HCT116 (cell line): ENCODE measurements at regions not wholly inside any gene's neighbourhood (a gene's known extent, or its start where the extent isn't known, plus 50 kb on each side); places are given as distances from the start of the nearest gene placed in this dataset.

ENCODE experiments used
- ATAC-seq: fragments of 200-7000 bp; cut with Tn5 transposase; 2 replicates; pipeline ENCODE4 v1.9.1; 2020; ENCODE audit warnings: mild to moderate bottlenecking, moderate library complexity
- BruUV-seq: library from RNA; stranded (reverse); fragments of 400-500 nt; replicated peaks from 2 replicates; lab custom pipeline; 2021; lab: Mats Ljungman, UMichigan
- CTCF ChIA-PET: fragments of 300-600 bp; sonication (Branson Sonifier 250); formaldehyde crosslinking; loops from one replicate; lab custom pipeline; 2021; ENCODE audit warnings: antibody characterized with exemption; lab: Charles Lee
- POLR2A ChIA-PET: fragments of 300-600, 350-600 bp; sonication (Branson Sonifier 250); formaldehyde crosslinking; loops from one replicate; lab custom pipeline; 2021; ENCODE audit warnings: antibody characterized with exemption; lab: Charles Lee
- RAD21 ChIA-PET, 2 experiments: fragments of 300-600 bp; sonication (Branson Sonifier 250); formaldehyde crosslinking; loops; one replicate each; lab custom pipeline; 2023; ENCODE audit warnings: low total read pairs in 2 of 2; ENCODE audit not compliant: uncharacterized antibody in 2 of 2, unreplicated experiment in 2 of 2, low non-redundant PET in 1 of 2; lab: Charles Lee
- DNase-seq: peaks from one replicate; pipeline ENCODE4 v3.0.0-alpha.2; 2010; ENCODE audit warnings: low read depth, low spot score
- H2AFZ ChIP-seq: fragments of 200-600 bp; shearing (Covaris generic), sonication (generic); 2 replicates; pipeline ENCODE4 v1.6.1; 2017; ENCODE audit warnings: low read depth, mixed run types, mixed read lengths, antibody characterized with exemption, low read length; ENCODE audit not compliant: poor library complexity, severe bottlenecking
- H3K27ac ChIP-seq: 2 replicates; pipeline ENCODE4 v1.5.1; 2012; ENCODE audit warnings: low read depth, low read length
- H3K27me3 ChIP-seq: fragments of 200-600 bp; sonication (generic); 2 replicates; pipeline ENCODE4 v1.6.1; 2016; ENCODE audit warnings: mixed run types, low read length, mixed read lengths; ENCODE audit not compliant: insufficient read depth
- H3K36me3 ChIP-seq, 2 experiments: fragments of 200-500 bp in 1 of 2; fragments of 200-600 bp in 1 of 2; sonication (Bioruptor generic) in 1 of 2; sonication (generic) in 1 of 2; 2 replicates each; pipeline versions ENCODE4 v1.5.1 to v1.6.1; 2014 to 2016; ENCODE audit warnings: low read length in 2 of 2, inconsistent platforms in 1 of 2, mixed read lengths in 1 of 2, mixed run types in 1 of 2; ENCODE audit not compliant: insufficient read depth in 2 of 2, control insufficient read depth in 1 of 2
- H3K4me1 ChIP-seq, 2 experiments: fragments of 200-600 bp in 1 of 2; sonication (generic) in 1 of 2; 2 replicates each; pipeline versions ENCODE4 v1.5.1 to v1.6.1; 2012 to 2017; ENCODE audit warnings: low read length in 2 of 2, inconsistent platforms in 1 of 2, mild to moderate bottlenecking in 1 of 2, mixed read lengths in 1 of 2, mixed run types in 1 of 2, moderate library complexity in 1 of 2; ENCODE audit not compliant: insufficient read depth in 2 of 2, control insufficient read depth in 1 of 2
- H3K4me2 ChIP-seq: fragments of 200-600 bp; sonication (generic); 2 replicates; pipeline ENCODE4 v1.6.1; 2017; ENCODE audit warnings: mixed run types, low read length, mixed read lengths
- H3K4me3 ChIP-seq, 2 experiments: fragments of 200-600 bp in 1 of 2; sonication (generic) in 1 of 2; replicated peaks in 1 of 2; 2 replicates each; pipeline ENCODE4 v1.5.1; 2011 to 2016; ENCODE audit warnings: low read length in 2 of 2, control low read depth in 1 of 2, low read depth in 1 of 2, mild to moderate bottlenecking in 1 of 2, mixed read lengths in 1 of 2, mixed run types in 1 of 2
- H3K79me2 ChIP-seq: fragments of 200-600 bp; sonication (generic); 2 replicates; pipeline ENCODE4 v1.6.1; 2017; ENCODE audit warnings: mild to moderate bottlenecking, mixed run types, low read length, moderate library complexity, mixed read lengths; ENCODE audit not compliant: insufficient read depth
- H3K9ac ChIP-seq: fragments of 200-600 bp; sonication (generic); 2 replicates; pipeline ENCODE4 v1.6.1; 2016; ENCODE audit warnings: low read length, mixed read lengths
- H3K9me2 ChIP-seq: fragments of 200-600 bp; sonication (generic), shearing (Covaris generic); 2 replicates; pipeline ENCODE4 v1.6.1; 2017; ENCODE audit warnings: mixed run types, mild to moderate bottlenecking, moderate library complexity; ENCODE audit not compliant: insufficient read depth
- H3K9me3 ChIP-seq, 2 experiments: fragments of 200-500 bp in 1 of 2; fragments of 200-600 bp in 1 of 2; sonication (Bioruptor generic) in 1 of 2; sonication (generic) in 1 of 2; 2 replicates each; pipeline ENCODE4 v1.6.1; 2014 to 2017; ENCODE audit warnings: low read length in 2 of 2, mixed read lengths in 2 of 2, inconsistent platforms in 1 of 2, low read depth in 1 of 2, mild to moderate bottlenecking in 1 of 2, mixed run types in 1 of 2, moderate library complexity in 1 of 2; ENCODE audit not compliant: control insufficient read depth in 1 of 2, insufficient read depth in 1 of 2
- H4K20me1 ChIP-seq: fragments of 200-600 bp; sonication (generic), shearing (Covaris generic); 2 replicates; pipeline ENCODE4 v1.6.1; 2017; ENCODE audit warnings: mixed run types, mild to moderate bottlenecking, moderate library complexity; ENCODE audit not compliant: insufficient read depth
- CEBPB ChIP-seq: IDR thresholded peaks from 2 replicates; pipeline ENCODE4 v1.6.1; 2012; ENCODE audit warnings: low read depth
- ELF1 ChIP-seq: IDR thresholded peaks from 2 replicates; pipeline ENCODE4 v1.6.1; 2012; ENCODE audit warnings: low read depth, borderline replicate concordance
- EZH2phosphoT487 ChIP-seq: fragments of 200-600 bp; IDR thresholded peaks from 2 replicates; pipeline ENCODE4 v1.6.1; 2018; ENCODE audit warnings: antibody characterized with exemption, borderline replicate concordance
- FOSL1 ChIP-seq: IDR thresholded peaks from 2 replicates; pipeline ENCODE4 v1.6.1; 2012; ENCODE audit warnings: low read depth
- JUND ChIP-seq: IDR thresholded peaks from 2 replicates; pipeline ENCODE4 v1.6.1; 2012
- POLR2AphosphoS5 ChIP-seq: IDR thresholded peaks from 2 replicates; pipeline ENCODE4 v1.6.1; 2011; ENCODE audit warnings: mild to moderate bottlenecking, low read depth, low read length, moderate library complexity
- RAD21 ChIP-seq: IDR thresholded peaks from 2 replicates; pipeline ENCODE4 v1.6.1; 2012; ENCODE audit warnings: low read depth, mild to moderate bottlenecking
- SIN3A ChIP-seq: IDR thresholded peaks from 2 replicates; pipeline ENCODE4 v1.6.1; 2012; ENCODE audit warnings: low read depth
- SP1 ChIP-seq: IDR thresholded peaks from 2 replicates; pipeline ENCODE4 v1.6.1; 2012; ENCODE audit warnings: low read depth
- TCF7L2 ChIP-seq: IDR thresholded peaks from 2 replicates; pipeline ENCODE4 v1.7.0; 2011; ENCODE audit warnings: borderline replicate concordance, inconsistent platforms; ENCODE audit not compliant: insufficient read depth, insufficient read length; ENCODE audit errors: extremely low read depth
- YY1 ChIP-seq: IDR thresholded peaks from 2 replicates; pipeline ENCODE4 v1.6.1; 2011; ENCODE audit warnings: low read length, low read depth, moderate library complexity, mild to moderate bottlenecking; ENCODE audit not compliant: insufficient replicate concordance; ENCODE audit errors: extremely low read depth
- intact Hi-C: fragments of 100-400 bp; cut with micrococcal nuclease; formaldehyde crosslinking; loops from 2 replicates; pipeline ENCODE4 v1.10.0; 2022
- TF ChIP-seq, protein P1 (sequence below), 3 experiments: fragments of 200-600 bp in 1 of 3; sonication (generic) in 1 of 3; IDR thresholded peaks in 2 of 3; conservative IDR thresholded peaks in 1 of 3; 2 replicates each; pipeline ENCODE4 v1.5.1; 2012 to 2017; ENCODE audit warnings: low read depth in 2 of 3, low read length in 2 of 3, antibody characterized with exemption in 1 of 3, borderline replicate concordance in 1 of 3, control low read depth in 1 of 3, mild to moderate bottlenecking in 1 of 3, mixed read lengths in 1 of 3, mixed run types in 1 of 3, moderate library complexity in 1 of 3; ENCODE audit not compliant: insufficient read depth in 1 of 3

- Histone ChIP-seq H3K27ac (no peak overlapping the region), H3K4me2 (no peak overlapping the region), H3K9ac (no peak overlapping the region), H3K9me3 (peaks cover 3 to 5% of the 10 kb centered on the region in 2 experiments; a peak in 2 of 4 replicates), H2AFZ (no peak overlapping the region), H4K20me1 (no peaks in the 10 kb centered on the region), H3K36me3 (no peaks in the 10 kb centered on the region), H3K4me1 (no peaks in the 10 kb centered on the region), H3K79me2 (no peaks in the 10 kb centered on the region), H3K9me2 (no peaks in the 10 kb centered on the region), H3K4me3 (no peak overlapping the region), H3K27me3 (no peaks in the 10 kb centered on the region)
- ChIA-PET POLR2A (no interaction called here), CTCF (no interaction called here), RAD21 (no interaction called here)
- ATAC-seq (no peak), DNase-seq (no peak)
- no TSS peak for BruUV-seq
- TF ChIP-seq SP1 (no peak), RAD21 (no peak), TCF7L2 (no peak), CEBPB (no peak), EZH2phosphoT487 (no peak), JUND (no peak), FOSL1 (no peak), YY1 (no peak), ELF1 (no peak), SIN3A (no peak), POLR2AphosphoS5 (no peak)
- TF ChIP-seq, protein P1, sequence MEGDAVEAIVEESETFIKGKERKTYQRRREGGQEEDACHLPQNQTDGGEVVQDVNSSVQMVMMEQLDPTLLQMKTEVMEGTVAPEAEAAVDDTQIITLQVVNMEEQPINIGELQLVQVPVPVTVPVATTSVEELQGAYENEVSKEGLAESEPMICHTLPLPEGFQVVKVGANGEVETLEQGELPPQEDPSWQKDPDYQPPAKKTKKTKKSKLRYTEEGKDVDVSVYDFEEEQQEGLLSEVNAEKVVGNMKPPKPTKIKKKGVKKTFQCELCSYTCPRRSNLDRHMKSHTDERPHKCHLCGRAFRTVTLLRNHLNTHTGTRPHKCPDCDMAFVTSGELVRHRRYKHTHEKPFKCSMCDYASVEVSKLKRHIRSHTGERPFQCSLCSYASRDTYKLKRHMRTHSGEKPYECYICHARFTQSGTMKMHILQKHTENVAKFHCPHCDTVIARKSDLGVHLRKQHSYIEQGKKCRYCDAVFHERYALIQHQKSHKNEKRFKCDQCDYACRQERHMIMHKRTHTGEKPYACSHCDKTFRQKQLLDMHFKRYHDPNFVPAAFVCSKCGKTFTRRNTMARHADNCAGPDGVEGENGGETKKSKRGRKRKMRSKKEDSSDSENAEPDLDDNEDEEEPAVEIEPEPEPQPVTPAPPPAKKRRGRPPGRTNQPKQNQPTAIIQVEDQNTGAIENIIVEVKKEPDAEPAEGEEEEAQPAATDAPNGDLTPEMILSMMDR (IDR thresholded peaks at IDR 0.05 in 2 of 3, conservative IDR thresholded peaks at IDR 0.05 in 1 of 3; ENCODE audit: borderline replicate concordance in 1 of 3, insufficient read depth in 1 of 3, low read depth in 2 of 3, low read length in 2 of 3) = no peak
- intact Hi-C loops = no loop called here
Observed at GRCh38 chr5:167020418-167020817, 1271.0 kb upstream of the WWC1 start.
